ENCODE measurements at regions not wholly inside any gene's neighbourhood (a gene's known extent, or its start where the extent isn't known, plus 50 kb on each side); places are given as distances from the start of the nearest gene placed in this dataset.

GRCh38 chr11:36779791-36780190 is 181.8 kb upstream of the RAG2 start:
- WGBS (ENCODE audit: insufficient coverage, insufficient replicate concordance, low lambda C conversion rate, missing lambda C conversion rate), result 0% methylated on average over 3 of the region's 3 CpGs
- no peak overlapping the region for H2AFZ ChIP-seq (ENCODE audit: control insufficient read depth, low read depth, low read length)
- no peak overlapping the region for H3K9ac ChIP-seq (ENCODE audit: control insufficient read depth, insufficient read depth, low read length)
- no peak for DNase-seq (ENCODE audit: low read depth, low spot score)
- in situ Hi-C loops (cut with MboI) (no loop called here), intact Hi-C loops (cut with micrococcal nuclease; ENCODE audit: unreplicated experiment) (no loop called here)
- H3K9me3 ChIP-seq (replicated peaks; ENCODE audit: control insufficient read depth, insufficient read depth, low read length), result no peaks in the 10 kb centered on the region
- ChIA-PET POLR2A (no interaction called here), CTCF (interaction anchor here (1.2 to 1.7 kb wide), 3 partner anchors 8 to 77 kb away, joined by 3 to 5 read pairs (median 3); no protein-coding TSS in a partner anchor), RAD21 (ENCODE audit: unreplicated experiment) (no interaction called here), SMC1A (ENCODE audit: uncharacterized antibody, unreplicated experiment) (no interaction called here)
- FAIRE-seq, result no peak
- H3K4me3 ChIP-seq, result no peak overlapping the region
- ATAC-seq, result no peak
- no TSS peak for BruUV-seq (replicated peaks)
- no peak overlapping the region for H3K27ac ChIP-seq (ENCODE audit: control insufficient read depth, insufficient read depth)
- no peaks in the 10 kb centered on the region for H3K79me2 ChIP-seq (ENCODE audit: control insufficient read depth, insufficient read depth, low read length)
- no peaks in the 10 kb centered on the region for H3K36me3 ChIP-seq (ENCODE audit: control insufficient read depth in 2 of 2, insufficient read depth in 2 of 2, low read length in 1 of 2)
- H3K27me3 ChIP-seq (replicated peaks in 1 of 2; ENCODE audit: control insufficient read depth in 2 of 2, insufficient read depth in 2 of 2, low read length in 1 of 2), result no peaks in the 10 kb centered on the region
- no peak for TF ChIP-seq TCF12 (IDR thresholded peaks at IDR 0.05; ENCODE audit: low read depth, low read length)
- no peak for TF ChIP-seq ELK1 (IDR thresholded peaks at IDR 0.05; ENCODE audit: low read depth, low read length)
- no peak for TF ChIP-seq RAD51 (IDR thresholded peaks at IDR 0.05)
- TF ChIP-seq STAT3 (IDR thresholded peaks at IDR 0.05; ENCODE audit: low read depth, low read length), result no peak
- TF ChIP-seq RCOR1 (conservative IDR thresholded peaks at IDR 0.05; ENCODE audit: low read depth, low read length), result no peak
- TF ChIP-seq CTCF (IDR thresholded peaks at IDR 0.05 in 2 of 3, conservative IDR thresholded peaks at IDR 0.05 in 1 of 3; ENCODE audit: control insufficient read depth in 2 of 3, extremely low read depth in 1 of 3, insufficient read depth in 1 of 3, low read depth in 3 of 3, low read length in 3 of 3), result no peak
- TF ChIP-seq RB1 (IDR thresholded peaks at IDR 0.05; ENCODE audit: borderline replicate concordance), result no peak
- TF ChIP-seq ETV6 (conservative IDR thresholded peaks at IDR 0.05 in 1 of 2, IDR thresholded peaks at IDR 0.05 in 1 of 2; ENCODE audit: borderline replicate concordance in 1 of 2, low read depth in 1 of 2), result no peak
- no peak for TF ChIP-seq TBL1XR1 (IDR thresholded peaks at IDR 0.05; ENCODE audit: low read depth, low read length)
- TF ChIP-seq CUX1 (IDR thresholded peaks at IDR 0.05; ENCODE audit: insufficient replicate concordance, low read depth, low read length), result no peak
- TF ChIP-seq ZBED1 (IDR thresholded peaks at IDR 0.05; ENCODE audit: borderline replicate concordance), result no peak
- no peak for TF ChIP-seq YY1 (IDR thresholded peaks at IDR 0.05; ENCODE audit: low read depth, low read length)
- H3K4me2 ChIP-seq (ENCODE audit: control insufficient read depth, insufficient read depth), result no peak overlapping the region
- H4K20me1 ChIP-seq (ENCODE audit: control insufficient read depth, insufficient read depth), result no peaks in the 10 kb centered on the region
- no peaks in the 10 kb centered on the region for H3K4me1 ChIP-seq (ENCODE audit: control insufficient read depth, insufficient read depth, low read length)

All from GM12878 (cell line).